ENCODE measurements at regions not wholly inside any gene's neighbourhood (a gene's known extent, or its start where the extent isn't known, plus 50 kb on each side); places are given as distances from the start of the nearest gene placed in this dataset.

DNA sequence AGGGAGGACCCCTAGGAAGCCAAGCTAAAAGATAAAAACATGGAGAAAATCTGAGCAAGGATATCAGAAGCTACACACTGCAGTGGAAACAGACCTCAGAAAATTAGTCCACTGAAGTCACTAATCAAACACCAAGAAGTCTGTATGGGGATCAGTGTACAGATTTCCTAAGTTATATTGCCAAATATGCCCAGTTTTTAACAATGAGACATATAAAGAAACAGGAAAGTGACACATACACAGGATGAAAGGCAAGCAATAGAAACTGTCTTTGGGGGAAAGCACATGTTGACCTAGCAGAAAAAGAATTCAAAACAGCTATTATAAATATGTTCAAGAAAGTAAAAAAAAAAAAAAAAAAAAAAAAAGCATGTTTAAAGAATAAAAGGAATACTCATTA is 153.7 kb downstream of the PPP4R3C start:
- TF ChIP-seq, protein P1, sequence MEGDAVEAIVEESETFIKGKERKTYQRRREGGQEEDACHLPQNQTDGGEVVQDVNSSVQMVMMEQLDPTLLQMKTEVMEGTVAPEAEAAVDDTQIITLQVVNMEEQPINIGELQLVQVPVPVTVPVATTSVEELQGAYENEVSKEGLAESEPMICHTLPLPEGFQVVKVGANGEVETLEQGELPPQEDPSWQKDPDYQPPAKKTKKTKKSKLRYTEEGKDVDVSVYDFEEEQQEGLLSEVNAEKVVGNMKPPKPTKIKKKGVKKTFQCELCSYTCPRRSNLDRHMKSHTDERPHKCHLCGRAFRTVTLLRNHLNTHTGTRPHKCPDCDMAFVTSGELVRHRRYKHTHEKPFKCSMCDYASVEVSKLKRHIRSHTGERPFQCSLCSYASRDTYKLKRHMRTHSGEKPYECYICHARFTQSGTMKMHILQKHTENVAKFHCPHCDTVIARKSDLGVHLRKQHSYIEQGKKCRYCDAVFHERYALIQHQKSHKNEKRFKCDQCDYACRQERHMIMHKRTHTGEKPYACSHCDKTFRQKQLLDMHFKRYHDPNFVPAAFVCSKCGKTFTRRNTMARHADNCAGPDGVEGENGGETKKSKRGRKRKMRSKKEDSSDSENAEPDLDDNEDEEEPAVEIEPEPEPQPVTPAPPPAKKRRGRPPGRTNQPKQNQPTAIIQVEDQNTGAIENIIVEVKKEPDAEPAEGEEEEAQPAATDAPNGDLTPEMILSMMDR (IDR thresholded peaks at IDR 0.05): no peak
- TF ChIP-seq POLR2A (IDR thresholded peaks at IDR 0.05): no peak
